Fibroblast of lung (primary cell): ENCODE measurements at regions not wholly inside any gene's neighbourhood (a gene's known extent, or its start where the extent isn't known, plus 50 kb on each side); places are given as distances from the start of the nearest gene placed in this dataset.

Experiments
- CTCF ChIP-seq, 2 donors: IDR thresholded peaks in 1 of 2; conservative IDR thresholded peaks in 1 of 2; 1 replicate in 1 of 2; 2 replicates in 1 of 2; pipeline ENCODE4 v1.5.1; 2011 to 2012; ENCODE audit warnings: low read length in 2 of 2, control low read depth in 1 of 2, inconsistent platforms in 1 of 2, low read depth in 1 of 2, mild to moderate bottlenecking in 1 of 2
- EZH2 ChIP-seq: IDR thresholded peaks from 2 replicates; pipeline ENCODE4 v1.5.1; 2012; ENCODE audit warnings: low read length, control low read depth, mild to moderate bottlenecking; ENCODE audit errors: missing control alignments

- TF ChIP-seq EZH2 (no peak), CTCF (conservative IDR thresholded peaks at IDR 0.05 in 1 of 2, IDR thresholded peaks at IDR 0.05 in 1 of 2; ENCODE audit: low read depth in 1 of 2, low read length in 2 of 2) (no peak)
Measured at GRCh38 chr6:74741646-74742045, 464.2 kb downstream of the COL12A1 start.
